DOHH2 (cell line): ENCODE measurements at regions not wholly inside any gene's neighbourhood (a gene's known extent, or its start where the extent isn't known, plus 50 kb on each side); places are given as distances from the start of the nearest gene placed in this dataset.

Experiments used
- EZH2phosphoT487 ChIP-seq: fragments of 200-600 bp; sonication (generic); IDR thresholded peaks from 2 replicates; pipeline ENCODE4 v1.6.1; 2017; ENCODE audit warnings: borderline replicate concordance, mild to moderate bottlenecking, antibody characterized with exemption, low read length, moderate library complexity, mixed read lengths
- TF ChIP-seq, protein P1 (sequence below): fragments of 200-600 bp; sonication (generic); IDR thresholded peaks from one replicate; pipeline ENCODE4 v1.5.1; 2014; ENCODE audit warnings: antibody characterized with exemption, mild to moderate bottlenecking, low read depth, low read length; ENCODE audit not compliant: poor library complexity, severe bottlenecking

DNA sequence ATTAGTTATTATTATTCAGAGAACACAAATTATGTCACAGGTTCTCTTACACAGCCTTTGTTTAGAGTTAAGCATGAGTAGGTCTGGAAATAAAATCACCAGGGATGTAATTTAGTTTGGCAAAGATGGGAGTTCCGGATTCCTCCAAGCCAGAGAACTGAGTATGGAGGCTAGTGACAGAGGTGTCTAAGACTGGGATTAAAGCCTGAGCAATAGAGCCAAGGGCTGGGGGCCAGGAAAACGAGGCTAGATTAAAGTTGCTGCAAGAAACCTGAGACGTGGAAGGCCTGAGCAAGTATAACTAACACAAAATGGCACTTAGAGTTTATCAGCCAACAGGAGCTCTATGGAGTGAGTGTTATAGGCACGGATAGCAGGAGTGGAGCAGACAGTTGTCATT is 381.6 kb downstream of the SRGAP2C start:
- TF ChIP-seq, protein P1, sequence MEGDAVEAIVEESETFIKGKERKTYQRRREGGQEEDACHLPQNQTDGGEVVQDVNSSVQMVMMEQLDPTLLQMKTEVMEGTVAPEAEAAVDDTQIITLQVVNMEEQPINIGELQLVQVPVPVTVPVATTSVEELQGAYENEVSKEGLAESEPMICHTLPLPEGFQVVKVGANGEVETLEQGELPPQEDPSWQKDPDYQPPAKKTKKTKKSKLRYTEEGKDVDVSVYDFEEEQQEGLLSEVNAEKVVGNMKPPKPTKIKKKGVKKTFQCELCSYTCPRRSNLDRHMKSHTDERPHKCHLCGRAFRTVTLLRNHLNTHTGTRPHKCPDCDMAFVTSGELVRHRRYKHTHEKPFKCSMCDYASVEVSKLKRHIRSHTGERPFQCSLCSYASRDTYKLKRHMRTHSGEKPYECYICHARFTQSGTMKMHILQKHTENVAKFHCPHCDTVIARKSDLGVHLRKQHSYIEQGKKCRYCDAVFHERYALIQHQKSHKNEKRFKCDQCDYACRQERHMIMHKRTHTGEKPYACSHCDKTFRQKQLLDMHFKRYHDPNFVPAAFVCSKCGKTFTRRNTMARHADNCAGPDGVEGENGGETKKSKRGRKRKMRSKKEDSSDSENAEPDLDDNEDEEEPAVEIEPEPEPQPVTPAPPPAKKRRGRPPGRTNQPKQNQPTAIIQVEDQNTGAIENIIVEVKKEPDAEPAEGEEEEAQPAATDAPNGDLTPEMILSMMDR: no peak
- TF ChIP-seq EZH2phosphoT487: no peak
